NB4 (cell line): ENCODE measurements at regions not wholly inside any gene's neighbourhood (a gene's known extent, or its start where the extent isn't known, plus 50 kb on each side); places are given as distances from the start of the nearest gene placed in this dataset.
"Not testable (repeated sequence)": the region's sequence is repeated elsewhere in the genome, so short reads cannot be mapped to it uniquely, and the experiment has no call there.

ENCODE experiments used
- DNase-seq: peaks from one replicate; pipeline ENCODE4 v3.0.0; 2010; ENCODE audit warnings: low read depth
- H3K4me3 ChIP-seq: one replicate; pipeline ENCODE4 v1.5.1; 2011; ENCODE audit warnings: mild to moderate bottlenecking, low read depth, low read length, moderate library complexity
- MYC ChIP-seq: IDR thresholded peaks from 2 replicates; pipeline ENCODE4 v1.6.1; 2011; ENCODE audit warnings: low read depth, low read length
- POLR2A ChIP-seq: IDR thresholded peaks from 2 replicates; pipeline ENCODE4 v1.6.1; 2011; ENCODE audit warnings: mild to moderate bottlenecking; ENCODE audit not compliant: insufficient read length; ENCODE audit errors: extremely low read depth
- TF ChIP-seq, protein P1 (sequence below): IDR thresholded peaks from 2 replicates; pipeline ENCODE4 v1.6.1; 2011; ENCODE audit warnings: low read depth, low read length
- TF ChIP-seq, protein P2 (sequence below): IDR thresholded peaks from one replicate; pipeline ENCODE4 v1.5.1; 2012; ENCODE audit warnings: low read depth, low read length

DNA sequence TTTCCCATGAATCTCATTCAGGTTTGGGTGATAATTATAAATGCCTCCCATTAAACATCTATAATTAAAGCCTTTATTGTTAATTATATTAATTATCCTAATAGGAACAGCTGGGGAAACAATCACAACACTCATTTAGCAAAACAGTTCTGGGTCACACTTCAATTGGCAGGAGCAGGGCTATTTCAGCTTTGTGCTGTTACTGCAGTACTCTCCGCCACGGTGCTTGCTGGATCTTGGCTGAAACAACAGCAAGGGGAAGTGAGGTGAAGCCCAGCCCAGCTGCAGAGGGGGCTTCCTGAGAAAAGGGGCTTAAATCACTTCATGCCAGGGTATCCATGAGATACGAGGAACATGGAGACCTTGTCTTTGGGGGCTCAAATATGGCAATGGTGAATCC lies 79.5 kb upstream of the SOX11 start:
- DNase-seq = no peak
- no peak overlapping the region for H3K4me3 ChIP-seq
- no peak for TF ChIP-seq POLR2A
- TF ChIP-seq, protein P1, sequence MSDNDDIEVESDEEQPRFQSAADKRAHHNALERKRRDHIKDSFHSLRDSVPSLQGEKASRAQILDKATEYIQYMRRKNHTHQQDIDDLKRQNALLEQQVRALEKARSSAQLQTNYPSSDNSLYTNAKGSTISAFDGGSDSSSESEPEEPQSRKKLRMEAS = no peak
- TF ChIP-seq MYC = no peak
- TF ChIP-seq, protein P2, sequence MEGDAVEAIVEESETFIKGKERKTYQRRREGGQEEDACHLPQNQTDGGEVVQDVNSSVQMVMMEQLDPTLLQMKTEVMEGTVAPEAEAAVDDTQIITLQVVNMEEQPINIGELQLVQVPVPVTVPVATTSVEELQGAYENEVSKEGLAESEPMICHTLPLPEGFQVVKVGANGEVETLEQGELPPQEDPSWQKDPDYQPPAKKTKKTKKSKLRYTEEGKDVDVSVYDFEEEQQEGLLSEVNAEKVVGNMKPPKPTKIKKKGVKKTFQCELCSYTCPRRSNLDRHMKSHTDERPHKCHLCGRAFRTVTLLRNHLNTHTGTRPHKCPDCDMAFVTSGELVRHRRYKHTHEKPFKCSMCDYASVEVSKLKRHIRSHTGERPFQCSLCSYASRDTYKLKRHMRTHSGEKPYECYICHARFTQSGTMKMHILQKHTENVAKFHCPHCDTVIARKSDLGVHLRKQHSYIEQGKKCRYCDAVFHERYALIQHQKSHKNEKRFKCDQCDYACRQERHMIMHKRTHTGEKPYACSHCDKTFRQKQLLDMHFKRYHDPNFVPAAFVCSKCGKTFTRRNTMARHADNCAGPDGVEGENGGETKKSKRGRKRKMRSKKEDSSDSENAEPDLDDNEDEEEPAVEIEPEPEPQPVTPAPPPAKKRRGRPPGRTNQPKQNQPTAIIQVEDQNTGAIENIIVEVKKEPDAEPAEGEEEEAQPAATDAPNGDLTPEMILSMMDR = no peak

DNA sequence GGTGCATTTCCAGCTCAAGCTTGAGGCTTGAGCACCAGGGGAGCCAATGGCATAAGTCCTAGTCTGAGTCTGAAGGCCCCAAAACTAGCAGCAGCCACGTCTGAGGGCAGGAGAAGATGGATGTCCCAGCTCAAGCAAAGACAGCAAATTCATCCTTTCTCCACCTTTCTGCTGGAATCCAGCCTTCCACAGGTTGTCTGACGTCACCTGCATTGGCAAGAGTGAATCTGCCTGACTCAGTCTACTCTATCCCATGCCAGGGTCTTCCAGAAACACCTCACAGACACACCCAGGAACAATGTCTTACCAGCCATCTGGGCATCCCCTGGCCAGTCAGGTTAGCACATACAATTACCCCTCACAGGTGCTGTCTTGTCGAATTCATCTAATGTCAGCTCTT lies 76.2 kb upstream of the SOX11 start:
- no peak overlapping the region for H3K4me3 ChIP-seq
- TF ChIP-seq, protein P2 = no peak
- TF ChIP-seq MYC (no peak), POLR2A (no peak)
- TF ChIP-seq, protein P1 = no peak
- DNase-seq = no peak

DNA sequence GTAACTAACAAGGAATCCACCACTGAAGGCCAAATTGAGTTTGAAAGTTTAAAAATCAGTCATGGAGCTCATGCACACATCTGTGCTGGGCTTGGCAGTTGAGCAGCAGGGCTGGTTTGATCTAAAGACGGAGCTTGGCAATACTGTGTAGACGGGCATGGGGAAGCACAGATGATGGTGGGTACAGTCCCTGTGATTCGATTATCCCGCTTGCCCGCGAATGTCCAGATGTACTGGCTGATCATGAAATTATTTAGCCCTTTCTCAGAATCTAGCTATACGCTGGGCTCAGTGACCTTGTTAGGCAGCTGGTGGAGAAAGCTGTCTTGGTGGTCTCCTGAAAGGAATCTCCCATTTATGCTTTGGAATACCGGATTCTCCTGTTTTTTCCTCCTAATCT lies 74.8 kb upstream of the SOX11 start:
- no peak overlapping the region for H3K4me3 ChIP-seq
- no peak for DNase-seq
- TF ChIP-seq, protein P2 = no peak
- TF ChIP-seq POLR2A (no peak), MYC (no peak)
- TF ChIP-seq, protein P1 = no peak

DNA sequence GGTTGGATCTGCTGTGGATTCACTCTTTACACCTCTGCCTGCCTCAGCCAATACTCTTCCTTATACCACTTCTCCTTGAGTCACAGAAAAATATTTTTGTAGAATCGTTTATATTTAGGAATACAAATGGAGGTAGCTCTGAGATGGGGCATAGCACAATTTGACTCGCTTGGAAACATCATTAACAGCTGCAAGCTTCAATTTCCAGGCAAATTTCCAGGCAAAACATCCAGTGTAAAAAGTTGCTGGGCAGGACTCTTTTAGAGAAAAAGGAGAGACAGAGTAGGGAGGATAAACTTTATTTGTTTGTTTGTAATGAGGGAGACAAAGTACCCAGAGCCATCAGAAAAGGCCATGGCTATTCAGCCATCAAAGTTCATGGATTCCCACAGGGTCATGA lies 74.4 kb upstream of the SOX11 start:
- no peak for DNase-seq
- H3K4me3 ChIP-seq = no peak overlapping the region
- TF ChIP-seq, protein P2 = no peak
- TF ChIP-seq MYC = no peak
- TF ChIP-seq, protein P1 = no peak
- no peak for TF ChIP-seq POLR2A

DNA sequence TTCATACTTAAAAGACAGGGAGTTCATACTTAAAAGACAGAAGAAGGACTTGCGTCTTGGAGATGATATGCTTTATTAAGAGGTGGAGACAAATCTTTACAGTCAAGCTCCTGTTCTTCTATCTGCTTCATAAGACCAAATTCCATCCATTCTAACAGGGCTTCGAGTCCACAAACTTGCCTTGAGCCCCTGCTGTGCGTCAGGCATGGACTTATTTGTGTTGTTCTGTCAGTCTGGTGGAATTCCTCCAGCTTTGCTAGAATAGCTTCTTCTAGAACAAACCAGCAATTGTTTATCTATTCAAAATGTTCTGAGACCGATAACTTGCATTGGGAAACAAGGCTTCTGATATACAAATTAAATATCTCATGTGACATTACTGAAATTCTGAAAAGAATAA lies 73.9 kb upstream of the SOX11 start:
- DNase-seq = no peak
- TF ChIP-seq POLR2A = no peak
- TF ChIP-seq, protein P1 = no peak
- H3K4me3 ChIP-seq = no peak overlapping the region

DNA sequence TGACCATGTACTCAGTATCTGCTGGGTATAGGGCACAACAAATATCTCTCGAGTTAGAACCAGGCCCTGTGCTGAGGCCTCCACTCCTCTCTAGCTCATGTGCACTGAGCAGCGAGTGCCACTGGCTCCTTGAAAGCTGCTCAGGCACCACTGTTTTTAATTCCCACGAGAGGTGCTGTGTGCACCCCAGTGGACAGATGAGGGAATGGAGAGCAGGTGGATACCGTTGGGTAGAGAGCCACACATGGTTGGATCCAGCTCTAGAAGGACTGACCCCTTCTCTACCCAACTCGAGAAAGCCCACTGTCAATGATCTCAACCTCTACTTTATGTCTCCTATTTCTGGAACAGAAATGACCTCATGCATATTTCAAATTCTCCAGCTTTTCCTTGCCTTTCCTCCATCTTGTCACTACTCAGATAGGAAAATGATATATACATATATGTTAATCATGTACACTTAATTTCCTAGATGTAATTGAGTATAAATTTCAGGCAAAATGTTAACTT lies 66.6 kb upstream of the SOX11 start:
- not testable (repeated sequence) for DNase-seq

DNA sequence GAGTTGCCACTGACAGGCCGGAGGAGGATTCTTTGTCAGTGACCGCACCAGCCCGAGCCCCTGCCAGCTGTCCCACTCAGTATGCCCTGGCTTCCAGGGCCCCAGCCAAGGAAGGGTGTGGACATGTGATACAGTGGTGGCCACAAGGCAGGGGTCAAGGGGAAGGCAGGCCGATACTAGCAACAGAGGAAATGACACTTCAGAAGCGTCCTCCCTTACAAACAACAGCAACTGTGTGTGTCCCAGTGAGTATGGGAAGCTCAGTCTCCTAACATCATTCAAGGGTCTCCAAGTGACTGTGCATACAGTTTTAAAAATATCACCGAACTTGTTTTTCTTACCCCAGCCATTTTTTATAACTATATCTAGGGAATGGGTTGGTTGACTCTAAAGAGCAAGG lies 63.7 kb upstream of the SOX11 start:
- H3K4me3 ChIP-seq, DNase-seq: not testable (repeated sequence)

More for the DNA sequence above, 66.6 kb upstream of the SOX11 start:
- not testable (repeated sequence) for H3K4me3 ChIP-seq

DNA sequence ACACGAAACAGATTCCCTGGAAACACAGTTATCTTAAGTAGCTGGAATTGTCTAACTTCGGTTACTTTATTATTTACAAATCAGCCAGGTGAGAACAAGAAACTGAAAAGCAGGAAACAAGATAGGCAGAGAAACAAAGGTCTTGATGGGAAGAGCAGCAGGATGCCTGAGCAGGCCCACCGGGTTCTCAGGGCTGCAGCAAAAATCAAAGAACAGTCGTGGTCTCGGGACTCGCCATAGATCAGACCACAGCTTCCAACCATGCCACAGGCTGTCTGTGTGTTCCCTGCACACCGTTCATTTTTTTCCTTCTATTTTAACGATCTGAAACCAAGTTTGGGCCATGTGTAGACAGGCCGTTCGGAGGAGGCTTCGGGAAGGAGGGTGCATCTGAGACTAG lies 62.7 kb upstream of the SOX11 start:
- not testable (repeated sequence) for H3K4me3 ChIP-seq, DNase-seq

DNA sequence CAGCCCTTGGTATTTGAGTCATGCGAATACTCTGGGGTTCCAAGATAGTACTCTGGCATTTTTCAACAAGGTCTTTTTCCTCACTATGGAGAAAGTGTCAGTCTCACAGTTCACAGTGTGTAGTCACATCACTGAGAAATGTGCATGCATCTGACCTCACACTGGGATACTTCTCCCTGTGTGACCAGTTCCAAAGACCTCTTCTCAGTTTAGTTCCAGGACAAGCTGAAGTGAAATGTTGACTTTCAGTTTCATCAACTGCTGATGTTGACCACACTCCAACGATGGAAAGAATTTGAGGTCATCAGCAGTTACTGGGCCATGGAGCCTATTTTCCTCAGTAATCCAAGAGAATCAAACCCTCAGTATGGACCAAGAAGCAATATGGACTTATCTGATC lies 55.1 kb upstream of the SOX11 start:
- not testable (repeated sequence) for DNase-seq, H3K4me3 ChIP-seq
